BE2C (cell line): ENCODE measurements at regions not wholly inside any gene's neighbourhood (a gene's known extent, or its start where the extent isn't known, plus 50 kb on each side); places are given as distances from the start of the nearest gene placed in this dataset.

Source experiments
- DNase-seq: peaks from one replicate; pipeline ENCODE4 v3.0.0-alpha.2; 2020
- H3K27me3 ChIP-seq: fragments of 250-450 bp; sonication (Bioruptor Pico); 2 replicates; pipeline ENCODE4 v1.5.1; 2020; ENCODE audit warnings: mild to moderate bottlenecking
- H3K36me3 ChIP-seq: fragments of 250-450 bp; sonication (Bioruptor Pico); 2 replicates; pipeline ENCODE4 v1.5.1; 2020; ENCODE audit warnings: mild to moderate bottlenecking
- H3K4me1 ChIP-seq: fragments of 250-450 bp; sonication (Bioruptor Pico); 2 replicates; pipeline ENCODE4 v1.5.1; 2020
- H3K4me3 ChIP-seq: 2 replicates; pipeline ENCODE4 v1.5.1; 2011; ENCODE audit warnings: low read depth, low read length
- H3K9me3 ChIP-seq: fragments of 250-450 bp; sonication (Bioruptor Pico); 2 replicates; pipeline ENCODE4 v1.5.1; 2020
- TF ChIP-seq, protein P1 (sequence below): IDR thresholded peaks from 2 replicates; pipeline ENCODE4 v1.5.1; 2012; ENCODE audit warnings: mild to moderate bottlenecking, low read depth, low read length

- Histone ChIP-seq H3K9me3 (no peaks in the 10 kb centered on the region), H3K27me3 (no peaks in the 10 kb centered on the region), H3K36me3 (no peaks in the 10 kb centered on the region), H3K4me1 (no peaks in the 10 kb centered on the region), H3K4me3 (no peak overlapping the region)
- DNase-seq = no peak
- TF ChIP-seq, protein P1, sequence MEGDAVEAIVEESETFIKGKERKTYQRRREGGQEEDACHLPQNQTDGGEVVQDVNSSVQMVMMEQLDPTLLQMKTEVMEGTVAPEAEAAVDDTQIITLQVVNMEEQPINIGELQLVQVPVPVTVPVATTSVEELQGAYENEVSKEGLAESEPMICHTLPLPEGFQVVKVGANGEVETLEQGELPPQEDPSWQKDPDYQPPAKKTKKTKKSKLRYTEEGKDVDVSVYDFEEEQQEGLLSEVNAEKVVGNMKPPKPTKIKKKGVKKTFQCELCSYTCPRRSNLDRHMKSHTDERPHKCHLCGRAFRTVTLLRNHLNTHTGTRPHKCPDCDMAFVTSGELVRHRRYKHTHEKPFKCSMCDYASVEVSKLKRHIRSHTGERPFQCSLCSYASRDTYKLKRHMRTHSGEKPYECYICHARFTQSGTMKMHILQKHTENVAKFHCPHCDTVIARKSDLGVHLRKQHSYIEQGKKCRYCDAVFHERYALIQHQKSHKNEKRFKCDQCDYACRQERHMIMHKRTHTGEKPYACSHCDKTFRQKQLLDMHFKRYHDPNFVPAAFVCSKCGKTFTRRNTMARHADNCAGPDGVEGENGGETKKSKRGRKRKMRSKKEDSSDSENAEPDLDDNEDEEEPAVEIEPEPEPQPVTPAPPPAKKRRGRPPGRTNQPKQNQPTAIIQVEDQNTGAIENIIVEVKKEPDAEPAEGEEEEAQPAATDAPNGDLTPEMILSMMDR = no peak
Measured at GRCh38 chr15:70480196-70480856, 283.0 kb downstream of the UACA start.

GRCh38 chr15:70479785-70480184 lies 283.6 kb downstream of the UACA start:
- H3K4me3 ChIP-seq = no peak overlapping the region
- TF ChIP-seq, protein P1 = no peak
- H3K9me3 ChIP-seq = no peaks in the 10 kb centered on the region
- H3K36me3 ChIP-seq = no peaks in the 10 kb centered on the region
- no peaks in the 10 kb centered on the region for H3K27me3 ChIP-seq
- no peaks in the 10 kb centered on the region for H3K4me1 ChIP-seq
- DNase-seq = no peak

DNA sequence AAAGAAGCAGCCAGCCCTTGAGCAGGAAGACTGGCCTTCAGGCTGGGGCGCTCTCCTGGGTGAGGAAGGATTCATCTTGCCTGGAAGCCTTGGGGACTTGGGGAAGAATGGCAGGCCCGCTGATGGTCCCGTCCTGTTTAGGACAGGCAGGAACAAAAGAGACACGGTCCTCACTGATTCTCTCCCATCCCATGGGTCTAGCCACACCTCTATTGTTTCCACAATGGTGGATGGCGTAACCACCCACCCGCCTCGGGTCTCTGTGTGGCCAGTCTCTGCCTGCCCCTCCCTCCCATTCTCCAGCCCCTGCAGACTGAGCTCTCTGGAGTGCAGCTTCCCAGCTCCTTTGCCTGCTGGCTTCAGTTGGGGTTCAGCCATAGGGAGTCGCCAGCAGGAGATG lies 284.3 kb downstream of the UACA start:
- H3K36me3 ChIP-seq = no peaks in the 10 kb centered on the region
- no peaks in the 10 kb centered on the region for H3K4me1 ChIP-seq
- TF ChIP-seq, protein P1 = no peak
- DNase-seq = no peak
- H3K4me3 ChIP-seq = no peak overlapping the region
- no peaks in the 10 kb centered on the region for H3K9me3 ChIP-seq
- no peaks in the 10 kb centered on the region for H3K27me3 ChIP-seq

DNA sequence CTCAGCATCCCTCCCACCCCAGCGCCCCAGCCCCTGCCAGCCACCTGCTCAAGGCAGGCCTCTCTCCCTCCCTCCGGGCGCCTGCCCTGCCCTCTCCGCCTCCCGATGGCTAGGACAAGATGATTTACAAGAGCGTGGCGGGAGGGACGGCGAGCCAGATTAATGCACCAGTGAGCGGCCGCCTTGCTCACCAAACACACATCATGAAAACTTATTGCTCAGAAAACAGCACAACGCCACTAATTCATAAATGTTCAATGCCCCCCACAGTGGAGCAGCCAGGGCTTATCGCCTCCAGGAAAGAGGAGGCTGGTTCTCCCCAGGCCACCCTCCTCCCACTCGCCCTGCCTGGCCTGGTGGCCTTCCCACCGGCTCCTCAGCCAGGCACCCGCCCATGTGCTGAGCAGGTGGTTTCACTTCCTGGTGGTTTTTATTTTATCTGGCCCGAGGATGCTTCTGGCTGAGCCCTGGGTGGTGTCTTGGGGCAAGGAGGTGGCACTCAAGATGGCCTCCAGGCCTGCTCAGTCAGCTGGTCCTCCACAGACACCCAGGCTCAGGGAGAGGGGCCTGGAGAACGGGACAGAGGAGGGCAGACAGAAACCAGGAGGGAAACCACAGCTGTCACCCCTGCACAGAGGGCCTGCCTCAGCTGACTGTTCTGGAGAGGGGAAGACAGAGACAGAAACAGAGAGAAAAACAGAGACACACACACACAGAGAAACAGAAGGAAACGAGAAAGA lies 284.9 kb downstream of the UACA start:
- Histone ChIP-seq H3K4me3 (no peak overlapping the region), H3K9me3 (no peaks in the 10 kb centered on the region), H3K4me1 (peaks cover under 1% of the 10 kb centered on the region; the same call in 1 of the 2 replicates), H3K27me3 (no peaks in the 10 kb centered on the region), H3K36me3 (no peaks in the 10 kb centered on the region)
- TF ChIP-seq, protein P1 = no peak
- DNase-seq = peak; percentile 57

DNA sequence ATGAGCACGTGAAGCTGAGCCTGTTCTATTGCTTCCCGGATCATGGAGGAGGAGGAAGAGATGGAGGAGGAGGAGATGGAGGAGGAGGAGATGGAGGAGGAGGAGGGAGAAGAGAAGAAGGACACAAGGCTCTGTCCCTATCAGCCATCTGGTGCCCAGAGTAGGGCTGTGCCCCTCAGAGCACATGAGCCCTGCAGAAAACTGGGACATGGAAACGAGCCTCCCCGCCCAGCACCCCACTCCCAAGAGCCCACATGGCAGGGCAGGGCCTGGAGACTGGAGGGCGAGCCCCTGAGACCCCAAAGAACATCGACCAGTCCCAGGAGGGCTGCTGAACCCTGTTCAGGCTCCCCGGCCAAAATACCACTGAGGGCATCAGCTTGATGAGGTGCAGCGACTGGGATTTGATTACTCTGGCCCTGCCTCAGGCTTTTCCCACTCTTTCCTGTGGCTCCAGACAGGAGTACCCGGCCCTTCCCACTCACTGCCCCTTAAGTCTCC lies 285.6 kb downstream of the UACA start:
- Histone ChIP-seq H3K9me3 (no peaks in the 10 kb centered on the region), H3K4me3 (no peak overlapping the region), H3K36me3 (no peaks in the 10 kb centered on the region), H3K4me1 (peaks cover 4% of the 10 kb centered on the region), H3K27me3 (no peaks in the 10 kb centered on the region)
- no peak for DNase-seq
- TF ChIP-seq, protein P1 = no peak

GRCh38 chr15:70476441-70476840 lies 286.9 kb downstream of the UACA start:
- H3K4me3 ChIP-seq = no peak overlapping the region
- no peaks in the 10 kb centered on the region for H3K36me3 ChIP-seq
- no peaks in the 10 kb centered on the region for H3K27me3 ChIP-seq
- TF ChIP-seq, protein P1 = no peak
- H3K4me1 ChIP-seq = peaks cover 4% of the 10 kb centered on the region
- DNase-seq = no peak
- no peaks in the 10 kb centered on the region for H3K9me3 ChIP-seq
